ENCODE measurements at regions not wholly inside any gene's neighbourhood (a gene's known extent, or its start where the extent isn't known, plus 50 kb on each side); places are given as distances from the start of the nearest gene placed in this dataset.

- no peaks in the 10 kb centered on the region for H3K27me3 ChIP-seq (ENCODE audit: control insufficient read depth, insufficient read depth, low read length)
- no peak overlapping the region for H3K27ac ChIP-seq (ENCODE audit: low read depth, low read length)
- no peaks in the 10 kb centered on the region for H3K4me1 ChIP-seq (ENCODE audit: control insufficient read depth, insufficient read depth, low read length)
- no peaks in the 10 kb centered on the region for H3K36me3 ChIP-seq (ENCODE audit: control insufficient read depth, insufficient read depth, low read length)
- H3K4me3 ChIP-seq (ENCODE audit: low read depth, low read length): no peak overlapping the region
- no peaks in the 10 kb centered on the region for H3K9me3 ChIP-seq (ENCODE audit: control insufficient read depth, insufficient read depth, low read length)
- H3K9ac ChIP-seq (ENCODE audit: low read depth, low read length): no peak overlapping the region
These were observed 409.6 kb upstream of the CDH11 start for GRCh38 chr16:65531475-65531874.

GRCh38 chr16:65525707-65526106 is 403.8 kb upstream of the CDH11 start:
- Histone ChIP-seq H3K9me3 (ENCODE audit: control insufficient read depth, insufficient read depth, low read length) (no peaks in the 10 kb centered on the region), H3K27me3 (ENCODE audit: control insufficient read depth, insufficient read depth, low read length) (no peaks in the 10 kb centered on the region), H3K4me3 (ENCODE audit: low read depth, low read length) (no peak overlapping the region), H3K27ac (ENCODE audit: low read depth, low read length) (no peak overlapping the region), H3K36me3 (ENCODE audit: control insufficient read depth, insufficient read depth, low read length) (no peaks in the 10 kb centered on the region), H3K9ac (ENCODE audit: low read depth, low read length) (no peak overlapping the region), H3K4me1 (ENCODE audit: control insufficient read depth, insufficient read depth, low read length) (peaks cover 40% of the 10 kb centered on the region)

GRCh38 chr16:65524997-65525396 is 403.1 kb upstream of the CDH11 start:
- Histone ChIP-seq H3K9me3 (ENCODE audit: control insufficient read depth, insufficient read depth, low read length) (no peaks in the 10 kb centered on the region), H3K9ac (ENCODE audit: low read depth, low read length) (no peak overlapping the region), H3K27ac (ENCODE audit: low read depth, low read length) (no peak overlapping the region), H3K4me1 (ENCODE audit: control insufficient read depth, insufficient read depth, low read length) (peaks cover 47% of the 10 kb centered on the region), H3K36me3 (ENCODE audit: control insufficient read depth, insufficient read depth, low read length) (no peaks in the 10 kb centered on the region), H3K27me3 (ENCODE audit: control insufficient read depth, insufficient read depth, low read length) (no peaks in the 10 kb centered on the region), H3K4me3 (ENCODE audit: low read depth, low read length) (no peak overlapping the region)

- Histone ChIP-seq H3K4me1 (ENCODE audit: control insufficient read depth, insufficient read depth, low read length) (peaks cover 47% of the 10 kb centered on the region), H3K9ac (ENCODE audit: low read depth, low read length) (no peak overlapping the region), H3K9me3 (ENCODE audit: control insufficient read depth, insufficient read depth, low read length) (no peaks in the 10 kb centered on the region)
These were observed 402.4 kb upstream of the CDH11 start for GRCh38 chr16:65524231-65524630.

GRCh38 chr16:65523283-65523944 is 401.6 kb upstream of the CDH11 start:
- H3K4me3 ChIP-seq (ENCODE audit: low read depth, low read length): no peak overlapping the region
- no peaks in the 10 kb centered on the region for H3K9me3 ChIP-seq (ENCODE audit: control insufficient read depth, insufficient read depth, low read length)
- peak overlapping the region; percentile 28 for H3K27ac ChIP-seq (ENCODE audit: low read depth, low read length)
- H3K4me1 ChIP-seq (ENCODE audit: control insufficient read depth, insufficient read depth, low read length): peaks cover 47% of the 10 kb centered on the region
- H3K9ac ChIP-seq (ENCODE audit: low read depth, low read length): no peak overlapping the region
- H3K36me3 ChIP-seq (ENCODE audit: control insufficient read depth, insufficient read depth, low read length): no peaks in the 10 kb centered on the region
- no peaks in the 10 kb centered on the region for H3K27me3 ChIP-seq (ENCODE audit: control insufficient read depth, insufficient read depth, low read length)

More at GRCh38 chr16:65524231-65524630, 402.4 kb upstream of the CDH11 start:
- H3K27me3 ChIP-seq (ENCODE audit: control insufficient read depth, insufficient read depth, low read length): no peaks in the 10 kb centered on the region
- H3K4me3 ChIP-seq (ENCODE audit: low read depth, low read length): no peak overlapping the region
- no peak overlapping the region for H3K27ac ChIP-seq (ENCODE audit: low read depth, low read length)
- H3K36me3 ChIP-seq (ENCODE audit: control insufficient read depth, insufficient read depth, low read length): no peaks in the 10 kb centered on the region

- Histone ChIP-seq H3K9me3 (ENCODE audit: control insufficient read depth, insufficient read depth, low read length) (no peaks in the 10 kb centered on the region), H3K27me3 (ENCODE audit: control insufficient read depth, insufficient read depth, low read length) (no peaks in the 10 kb centered on the region), H3K36me3 (ENCODE audit: control insufficient read depth, insufficient read depth, low read length) (no peaks in the 10 kb centered on the region), H3K4me3 (ENCODE audit: low read depth, low read length) (no peak overlapping the region), H3K4me1 (ENCODE audit: control insufficient read depth, insufficient read depth, low read length) (peaks cover 47% of the 10 kb centered on the region), H3K27ac (ENCODE audit: low read depth, low read length) (peak overlapping the region; percentile 62), H3K9ac (ENCODE audit: low read depth, low read length) (no peak overlapping the region)
These were observed 400.5 kb upstream of the CDH11 start for GRCh38 chr16:65522412-65522811.

- Histone ChIP-seq H3K4me1 (ENCODE audit: control insufficient read depth, insufficient read depth, low read length) (peaks cover 47% of the 10 kb centered on the region), H3K4me3 (ENCODE audit: low read depth, low read length) (no peak overlapping the region), H3K9ac (ENCODE audit: low read depth, low read length) (no peak overlapping the region), H3K27me3 (ENCODE audit: control insufficient read depth, insufficient read depth, low read length) (no peaks in the 10 kb centered on the region), H3K27ac (ENCODE audit: low read depth, low read length) (peak overlapping the region; percentile 62), H3K9me3 (ENCODE audit: control insufficient read depth, insufficient read depth, low read length) (no peaks in the 10 kb centered on the region), H3K36me3 (ENCODE audit: control insufficient read depth, insufficient read depth, low read length) (no peaks in the 10 kb centered on the region)
These were observed 399.9 kb upstream of the CDH11 start for GRCh38 chr16:65521633-65522328.

- H3K9me3 ChIP-seq (ENCODE audit: control insufficient read depth, insufficient read depth, low read length): no peaks in the 10 kb centered on the region
- H3K9ac ChIP-seq (ENCODE audit: low read depth, low read length): no peak overlapping the region
- no peaks in the 10 kb centered on the region for H3K36me3 ChIP-seq (ENCODE audit: control insufficient read depth, insufficient read depth, low read length)
- peaks cover 42% of the 10 kb centered on the region for H3K4me1 ChIP-seq (ENCODE audit: control insufficient read depth, insufficient read depth, low read length)
- H3K27ac ChIP-seq (ENCODE audit: low read depth, low read length): no peak overlapping the region
- H3K27me3 ChIP-seq (ENCODE audit: control insufficient read depth, insufficient read depth, low read length): no peaks in the 10 kb centered on the region
- no peak overlapping the region for H3K4me3 ChIP-seq (ENCODE audit: low read depth, low read length)
These were observed 397.5 kb upstream of the CDH11 start for GRCh38 chr16:65519402-65519801.

GRCh38 chr16:65515193-65515592 is 393.3 kb upstream of the CDH11 start:
- Histone ChIP-seq H3K27me3 (ENCODE audit: control insufficient read depth, insufficient read depth, low read length) (no peaks in the 10 kb centered on the region), H3K4me3 (ENCODE audit: low read depth, low read length) (no peak overlapping the region), H3K36me3 (ENCODE audit: control insufficient read depth, insufficient read depth, low read length) (no peaks in the 10 kb centered on the region), H3K4me1 (ENCODE audit: control insufficient read depth, insufficient read depth, low read length) (peaks cover 9% of the 10 kb centered on the region), H3K9ac (ENCODE audit: low read depth, low read length) (no peak overlapping the region), H3K27ac (ENCODE audit: low read depth, low read length) (no peak overlapping the region), H3K9me3 (ENCODE audit: control insufficient read depth, insufficient read depth, low read length) (no peaks in the 10 kb centered on the region)

- no peaks in the 10 kb centered on the region for H3K36me3 ChIP-seq (ENCODE audit: control insufficient read depth, insufficient read depth, low read length)
These were observed 389.0 kb upstream of the CDH11 start for GRCh38 chr16:65510850-65511249.

GRCh38 chr16:65510241-65510640 is 388.4 kb upstream of the CDH11 start:
- H3K36me3 ChIP-seq (ENCODE audit: control insufficient read depth, insufficient read depth, low read length): no peaks in the 10 kb centered on the region
- H3K27ac ChIP-seq (ENCODE audit: low read depth, low read length): peak overlapping the region; percentile 21
- peaks cover 11% of the 10 kb centered on the region; the same call in 1 of the 2 replicates for H3K4me1 ChIP-seq (ENCODE audit: control insufficient read depth, insufficient read depth, low read length)
- no peak overlapping the region for H3K4me3 ChIP-seq (ENCODE audit: low read depth, low read length)
- no peak overlapping the region for H3K9ac ChIP-seq (ENCODE audit: low read depth, low read length)
- no peaks in the 10 kb centered on the region for H3K27me3 ChIP-seq (ENCODE audit: control insufficient read depth, insufficient read depth, low read length)
- H3K9me3 ChIP-seq (ENCODE audit: control insufficient read depth, insufficient read depth, low read length): no peaks in the 10 kb centered on the region

More at GRCh38 chr16:65510850-65511249, 389.0 kb upstream of the CDH11 start:
- Histone ChIP-seq H3K27ac (ENCODE audit: low read depth, low read length) (no peak overlapping the region), H3K9me3 (ENCODE audit: control insufficient read depth, insufficient read depth, low read length) (no peaks in the 10 kb centered on the region), H3K4me1 (ENCODE audit: control insufficient read depth, insufficient read depth, low read length) (peaks cover 11% of the 10 kb centered on the region; the same call in 1 of the 2 replicates), H3K9ac (ENCODE audit: low read depth, low read length) (no peak overlapping the region), H3K4me3 (ENCODE audit: low read depth, low read length) (no peak overlapping the region), H3K27me3 (ENCODE audit: control insufficient read depth, insufficient read depth, low read length) (no peaks in the 10 kb centered on the region)

Data from HUES48 (cell line).